ENCODE measurements at regions not wholly inside any gene's neighbourhood (a gene's known extent, or its start where the extent isn't known, plus 50 kb on each side); places are given as distances from the start of the nearest gene placed in this dataset.
"Not testable (repeated sequence)": the region's sequence is repeated elsewhere in the genome, so short reads cannot be mapped to it uniquely, and the experiment has no call there.

- no peak for ATAC-seq
- Mint-ChIP-seq H3K27me3 (no peaks in the 10 kb centered on the region), H3K9me3 (ENCODE audit: low read depth) (peaks cover 8% of the 10 kb centered on the region), H3K36me3 (no peaks in the 10 kb centered on the region), H3K4me1 (no peaks in the 10 kb centered on the region), H3K4me3 (no peak overlapping the region), H3K27ac (no peak overlapping the region)
- DNase-seq = no peak
- CTCF ChIA-PET = no interaction called here
Observed at GRCh38 chr1:82160036-82160435, 359.3 kb downstream of the ADGRL2 start.

GRCh38 chr1:82158981-82159380 lies 358.2 kb downstream of the ADGRL2 start:
- no peak overlapping the region for H3K4me3 Mint-ChIP-seq
- no peaks in the 10 kb centered on the region for H3K36me3 Mint-ChIP-seq
- H3K9me3 Mint-ChIP-seq (ENCODE audit: low read depth) = peaks cover 6% of the 10 kb centered on the region
- H3K27me3 Mint-ChIP-seq = no peaks in the 10 kb centered on the region
- H3K27ac Mint-ChIP-seq = no peak overlapping the region
- CTCF ChIA-PET = no interaction called here
- no peaks in the 10 kb centered on the region for H3K4me1 Mint-ChIP-seq
- DNase-seq (no peak), ATAC-seq (no peak)

GRCh38 chr1:82154219-82154970 lies 353.7 kb downstream of the ADGRL2 start:
- no peak overlapping the region for H3K4me3 Mint-ChIP-seq
- CTCF ChIA-PET = no interaction called here
- H3K27ac Mint-ChIP-seq = no peak overlapping the region
- DNase-seq = no peak
- H3K4me1 Mint-ChIP-seq = no peaks in the 10 kb centered on the region
- no peaks in the 10 kb centered on the region for H3K36me3 Mint-ChIP-seq
- ATAC-seq = no peak
- no peaks in the 10 kb centered on the region for H3K27me3 Mint-ChIP-seq
- H3K9me3 Mint-ChIP-seq (ENCODE audit: low read depth) = peaks cover 7% of the 10 kb centered on the region

GRCh38 chr1:82153752-82154151 lies 353.0 kb downstream of the ADGRL2 start:
- H3K27me3 Mint-ChIP-seq = no peaks in the 10 kb centered on the region

GRCh38 chr1:82153272-82153629 lies 352.5 kb downstream of the ADGRL2 start:
- H3K27ac Mint-ChIP-seq = no peak overlapping the region
- H3K36me3 Mint-ChIP-seq = no peaks in the 10 kb centered on the region
- peaks cover 4% of the 10 kb centered on the region for H3K9me3 Mint-ChIP-seq (ENCODE audit: low read depth)
- no peak overlapping the region for H3K4me3 Mint-ChIP-seq
- no peak for ATAC-seq
- DNase-seq = no peak
- CTCF ChIA-PET = no interaction called here
- no peaks in the 10 kb centered on the region for H3K27me3 Mint-ChIP-seq
- no peaks in the 10 kb centered on the region for H3K4me1 Mint-ChIP-seq

More at GRCh38 chr1:82153752-82154151, 353.0 kb downstream of the ADGRL2 start:
- ATAC-seq (no peak), DNase-seq (no peak)
- CTCF ChIA-PET = no interaction called here
- no peaks in the 10 kb centered on the region for H3K36me3 Mint-ChIP-seq
- peaks cover 6% of the 10 kb centered on the region for H3K9me3 Mint-ChIP-seq (ENCODE audit: low read depth)
- no peak overlapping the region for H3K27ac Mint-ChIP-seq
- no peaks in the 10 kb centered on the region for H3K4me1 Mint-ChIP-seq
- H3K4me3 Mint-ChIP-seq = no peak overlapping the region

GRCh38 chr1:82152356-82153271 lies 351.9 kb downstream of the ADGRL2 start:
- no peaks in the 10 kb centered on the region for H3K27me3 Mint-ChIP-seq
- ATAC-seq (no peak), DNase-seq (no peak)
- CTCF ChIA-PET = no interaction called here
- H3K36me3 Mint-ChIP-seq = no peaks in the 10 kb centered on the region
- no peak overlapping the region for H3K4me3 Mint-ChIP-seq
- H3K27ac Mint-ChIP-seq = no peak overlapping the region
- peaks cover 4% of the 10 kb centered on the region for H3K9me3 Mint-ChIP-seq (ENCODE audit: low read depth)
- no peaks in the 10 kb centered on the region for H3K4me1 Mint-ChIP-seq

GRCh38 chr1:82145656-82146055 lies 344.9 kb downstream of the ADGRL2 start:
- H3K27me3 Mint-ChIP-seq = no peaks in the 10 kb centered on the region
- ATAC-seq (no peak), DNase-seq (no peak)
- peaks cover 8% of the 10 kb centered on the region for H3K9me3 Mint-ChIP-seq (ENCODE audit: low read depth)
- no peak overlapping the region for H3K4me3 Mint-ChIP-seq
- H3K4me1 Mint-ChIP-seq = no peaks in the 10 kb centered on the region
- CTCF ChIA-PET = no interaction called here
- no peaks in the 10 kb centered on the region for H3K36me3 Mint-ChIP-seq
- no peak overlapping the region for H3K27ac Mint-ChIP-seq

GRCh38 chr1:82143108-82143833 lies 342.5 kb downstream of the ADGRL2 start:
- H3K4me3 Mint-ChIP-seq = no peak overlapping the region
- H3K27ac Mint-ChIP-seq = no peak overlapping the region
- H3K36me3 Mint-ChIP-seq = no peaks in the 10 kb centered on the region
- ATAC-seq (no peak), DNase-seq (no peak)
- H3K9me3 Mint-ChIP-seq (ENCODE audit: low read depth) = peaks cover 7% of the 10 kb centered on the region
- H3K27me3 Mint-ChIP-seq = no peaks in the 10 kb centered on the region
- H3K4me1 Mint-ChIP-seq = no peaks in the 10 kb centered on the region
- CTCF ChIA-PET = interaction anchor here (0.6 kb wide), 1 partner anchor 121 kb away, joined by 3 read pairs; no protein-coding TSS in a partner anchor

- H3K9me3 Mint-ChIP-seq (ENCODE audit: low read depth) = peaks cover 7% of the 10 kb centered on the region
- H3K27me3 Mint-ChIP-seq = no peaks in the 10 kb centered on the region
- CTCF ChIA-PET = no interaction called here
- DNase-seq (no peak), ATAC-seq (no peak)
- no peaks in the 10 kb centered on the region for H3K36me3 Mint-ChIP-seq
- H3K27ac Mint-ChIP-seq = no peak overlapping the region
- H3K4me3 Mint-ChIP-seq = no peak overlapping the region
- H3K4me1 Mint-ChIP-seq = no peaks in the 10 kb centered on the region
Observed at GRCh38 chr1:82141390-82141789, 340.7 kb downstream of the ADGRL2 start.

- Mint-ChIP-seq H3K9me3 (ENCODE audit: low read depth) (peaks cover 7% of the 10 kb centered on the region), H3K27ac (no peak overlapping the region), H3K36me3 (no peaks in the 10 kb centered on the region), H3K27me3 (no peaks in the 10 kb centered on the region), H3K4me1 (no peaks in the 10 kb centered on the region), H3K4me3 (no peak overlapping the region)
- CTCF ChIA-PET = no interaction called here
- DNase-seq (no peak), ATAC-seq (no peak)
Observed at GRCh38 chr1:82139751-82140468, 339.2 kb downstream of the ADGRL2 start.

GRCh38 chr1:82136351-82136750 lies 335.6 kb downstream of the ADGRL2 start:
- CTCF ChIA-PET; H3K27me3 Mint-ChIP-seq; H3K27ac Mint-ChIP-seq; H3K4me1 Mint-ChIP-seq; H3K9me3 Mint-ChIP-seq (ENCODE audit: low read depth); H3K36me3 Mint-ChIP-seq; H3K4me3 Mint-ChIP-seq; DNase-seq; ATAC-seq: not testable (repeated sequence)

- ATAC-seq (no peak), DNase-seq (no peak)
- CTCF ChIA-PET = no interaction called here
- no peaks in the 10 kb centered on the region for H3K36me3 Mint-ChIP-seq
- H3K4me3 Mint-ChIP-seq = no peak overlapping the region
- H3K4me1 Mint-ChIP-seq = no peaks in the 10 kb centered on the region
- no peak overlapping the region for H3K27ac Mint-ChIP-seq
- no peaks in the 10 kb centered on the region for H3K27me3 Mint-ChIP-seq
- H3K9me3 Mint-ChIP-seq (ENCODE audit: low read depth) = peaks cover 2% of the 10 kb centered on the region
Observed at GRCh38 chr1:82125866-82126265, 325.1 kb downstream of the ADGRL2 start.

- H3K9me3 Mint-ChIP-seq (ENCODE audit: low read depth) = peaks cover 2% of the 10 kb centered on the region
- no peaks in the 10 kb centered on the region for H3K4me1 Mint-ChIP-seq
- H3K36me3 Mint-ChIP-seq = no peaks in the 10 kb centered on the region
- no peak overlapping the region for H3K27ac Mint-ChIP-seq
- H3K27me3 Mint-ChIP-seq = no peaks in the 10 kb centered on the region
- CTCF ChIA-PET = no interaction called here
- DNase-seq (no peak), ATAC-seq (no peak)
- no peak overlapping the region for H3K4me3 Mint-ChIP-seq
Observed at GRCh38 chr1:82125119-82125518, 324.4 kb downstream of the ADGRL2 start.

Data from activated CD8-positive, alpha-beta memory T cell treated with anti-CD3 and anti-CD28 coated beads, Interleukin-2, amount 10 ng/mL, durations not matched to agents 7 days and 5 days (primary cell).